Body of pancreas (tissue), 4 donors: ENCODE measurements at regions not wholly inside any gene's neighbourhood (a gene's known extent, or its start where the extent isn't known, plus 50 kb on each side); places are given as distances from the start of the nearest gene placed in this dataset.

Source experiments
- POLR2A ChIP-seq, 3 donors: fragments of 450-650 bp; IDR thresholded peaks; one replicate each; pipeline ENCODE4 v1.6.1; 2016; ENCODE audit warnings: antibody characterized with exemption in 3 of 3, mild to moderate bottlenecking in 2 of 3
- TF ChIP-seq, protein P1 (sequence below), 7 experiments: fragments of 450-650 bp in 4 of 7; fragments of 200-600 bp in 3 of 7; sonication (generic) in 3 of 7; IDR thresholded peaks; one replicate each; pipeline ENCODE4 v1.5.1; 2016 to 2019; ENCODE audit warnings: antibody characterized with exemption in 7 of 7

DNA sequence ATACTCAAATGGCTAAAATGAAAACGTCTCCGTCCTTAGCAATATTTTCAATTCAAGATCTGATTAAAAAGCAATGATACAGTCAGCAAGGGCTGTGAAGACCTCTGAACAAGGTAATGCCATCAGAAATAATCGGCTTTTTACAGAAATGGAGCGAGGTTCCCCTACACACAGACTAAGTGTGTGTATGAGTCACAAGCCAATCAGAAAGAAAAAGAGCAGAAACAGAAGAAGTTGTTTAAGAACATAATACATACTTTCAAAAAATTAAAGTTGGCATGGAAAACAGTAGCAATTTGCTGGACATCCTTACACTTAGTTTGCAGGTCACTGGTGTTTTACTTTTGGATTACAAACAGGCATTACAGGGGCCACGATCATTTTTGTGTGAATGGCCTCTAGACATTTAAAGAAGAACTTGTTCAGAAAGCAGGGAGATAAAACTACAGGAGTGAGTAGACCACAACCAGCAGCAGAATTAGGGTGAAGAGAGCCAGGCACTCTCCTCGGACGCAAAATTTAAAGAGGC lies 350.0 kb upstream of the RUNX1 start:
- TF ChIP-seq, protein P1, sequence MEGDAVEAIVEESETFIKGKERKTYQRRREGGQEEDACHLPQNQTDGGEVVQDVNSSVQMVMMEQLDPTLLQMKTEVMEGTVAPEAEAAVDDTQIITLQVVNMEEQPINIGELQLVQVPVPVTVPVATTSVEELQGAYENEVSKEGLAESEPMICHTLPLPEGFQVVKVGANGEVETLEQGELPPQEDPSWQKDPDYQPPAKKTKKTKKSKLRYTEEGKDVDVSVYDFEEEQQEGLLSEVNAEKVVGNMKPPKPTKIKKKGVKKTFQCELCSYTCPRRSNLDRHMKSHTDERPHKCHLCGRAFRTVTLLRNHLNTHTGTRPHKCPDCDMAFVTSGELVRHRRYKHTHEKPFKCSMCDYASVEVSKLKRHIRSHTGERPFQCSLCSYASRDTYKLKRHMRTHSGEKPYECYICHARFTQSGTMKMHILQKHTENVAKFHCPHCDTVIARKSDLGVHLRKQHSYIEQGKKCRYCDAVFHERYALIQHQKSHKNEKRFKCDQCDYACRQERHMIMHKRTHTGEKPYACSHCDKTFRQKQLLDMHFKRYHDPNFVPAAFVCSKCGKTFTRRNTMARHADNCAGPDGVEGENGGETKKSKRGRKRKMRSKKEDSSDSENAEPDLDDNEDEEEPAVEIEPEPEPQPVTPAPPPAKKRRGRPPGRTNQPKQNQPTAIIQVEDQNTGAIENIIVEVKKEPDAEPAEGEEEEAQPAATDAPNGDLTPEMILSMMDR (IDR thresholded peaks at IDR 0.05) = no peak
- no peak for TF ChIP-seq POLR2A (IDR thresholded peaks at IDR 0.05)
